HG03139 (cell line): ENCODE measurements at regions not wholly inside any gene's neighbourhood (a gene's known extent, or its start where the extent isn't known, plus 50 kb on each side); places are given as distances from the start of the nearest gene placed in this dataset.
A peak's percentile ranks its signal among the peaks of the same experiment; 100 is the strongest.
"Not testable (repeated sequence)": the region's sequence is repeated elsewhere in the genome, so short reads cannot be mapped to it uniquely, and the experiment has no call there.

ENCODE experiments used
- ATAC-seq: cut with Tn5 transposase; IDR thresholded peaks from one replicate; pipeline ENCODE4 v1.9.1; 2021; ENCODE audit not compliant: unreplicated experiment

- ATAC-seq, result no peak
Measured at GRCh38 chr6:135703007-135703406, 148.5 kb upstream of the PDE7B start.

GRCh38 chr6:135703621-135704020 is 147.9 kb upstream of the PDE7B start:
- ATAC-seq, result peak; percentile 93

GRCh38 chr6:135707426-135707825 is 144.1 kb upstream of the PDE7B start:
- ATAC-seq, result no peak

GRCh38 chr6:135710042-135710441 is 141.5 kb upstream of the PDE7B start:
- no peak for ATAC-seq

- no peak for ATAC-seq
Measured at GRCh38 chr6:135722190-135722589, 129.3 kb upstream of the PDE7B start.

GRCh38 chr6:135722679-135723078 is 128.8 kb upstream of the PDE7B start:
- no peak for ATAC-seq

- no peak for ATAC-seq
Measured at GRCh38 chr6:135728589-135728988, 122.9 kb upstream of the PDE7B start.

GRCh38 chr6:135731116-135731515 is 120.4 kb upstream of the PDE7B start:
- ATAC-seq, result no peak

GRCh38 chr6:135736351-135736750 is 115.2 kb upstream of the PDE7B start:
- not testable (repeated sequence) for ATAC-seq

- no peak for ATAC-seq
Measured at GRCh38 chr6:135738636-135739035, 112.9 kb upstream of the PDE7B start.

GRCh38 chr6:135739288-135739687 is 112.2 kb upstream of the PDE7B start:
- no peak for ATAC-seq

GRCh38 chr6:135740580-135740979 is 110.9 kb upstream of the PDE7B start:
- ATAC-seq, result no peak

GRCh38 chr6:135743476-135743875 is 108.0 kb upstream of the PDE7B start:
- ATAC-seq, result no peak

GRCh38 chr6:135748189-135748588 is 103.3 kb upstream of the PDE7B start:
- ATAC-seq, result no peak

- no peak for ATAC-seq
Measured at GRCh38 chr6:135750081-135750480, 101.4 kb upstream of the PDE7B start.

- ATAC-seq, result no peak
Measured at GRCh38 chr6:135753196-135753595, 98.3 kb upstream of the PDE7B start.

GRCh38 chr6:135759831-135760230 is 91.7 kb upstream of the PDE7B start:
- ATAC-seq, result no peak

- no peak for ATAC-seq
Measured at GRCh38 chr6:135774006-135774405, 77.5 kb upstream of the PDE7B start.

- no peak for ATAC-seq
Measured at GRCh38 chr6:135779213-135779612, 72.3 kb upstream of the PDE7B start.

GRCh38 chr6:135780326-135780725 is 71.2 kb upstream of the PDE7B start:
- ATAC-seq, result no peak

GRCh38 chr6:135782546-135782945 is 69.0 kb upstream of the PDE7B start:
- no peak for ATAC-seq

- no peak for ATAC-seq
Measured at GRCh38 chr6:135784507-135784906, 67.0 kb upstream of the PDE7B start.

- ATAC-seq, result no peak
Measured at GRCh38 chr6:135789375-135790050, 62.0 kb upstream of the PDE7B start.
